ENCODE measurements at regions not wholly inside any gene's neighbourhood (a gene's known extent, or its start where the extent isn't known, plus 50 kb on each side); places are given as distances from the start of the nearest gene placed in this dataset.
A peak's percentile ranks its signal among the peaks of the same experiment; 100 is the strongest.

- in situ Hi-C loops (cut with MboI), result no loop called here
- Histone ChIP-seq H4K20me1 (ENCODE audit: insufficient read depth) (no peaks in the 10 kb centered on the region), H3F3A (ENCODE audit: insufficient read depth) (no peaks in the 10 kb centered on the region), H3K9ac (no peak overlapping the region), H3K79me2 (ENCODE audit: insufficient read depth) (no peaks in the 10 kb centered on the region), H3K4me3 (no peak overlapping the region), H3K27me3 (replicated peaks; ENCODE audit: insufficient read depth) (peaks cover 15% of the 10 kb centered on the region; the same call in 1 of the 2 replicates), H3K9me2 (ENCODE audit: insufficient read depth) (no peaks in the 10 kb centered on the region), H3K9me3 (ENCODE audit: low read depth) (no peaks in the 10 kb centered on the region), H3K4me1 (ENCODE audit: insufficient read depth) (no peaks in the 10 kb centered on the region), H2AFZ (no peak overlapping the region), H3K4me2 (ENCODE audit: unreplicated experiment) (no peak overlapping the region), H3K27ac (no peak overlapping the region), H3K36me3 (ENCODE audit: low read depth) (no peaks in the 10 kb centered on the region)
- TF ChIP-seq EZH2 (IDR thresholded peaks at IDR 0.05; ENCODE audit: insufficient read depth, poor library complexity, severe bottlenecking) (no peak), EZH2phosphoT487 (IDR thresholded peaks at IDR 0.05; ENCODE audit: insufficient read depth, low read depth) (no peak)
- DNase-seq, result peak; percentile 42
- 0 to 6% methylated on average over 2 of the region's 2 CpGs for WGBS, 2 experiments (ENCODE audit: low coverage in 1 of 2, low lambda C conversion rate in 2 of 2, missing lambda C conversion rate in 2 of 2)
These were observed 199.8 kb downstream of the ZNF608 start for GRCh38 chr5:124546643-124547042.

- H3K4me3 ChIP-seq, result no peak overlapping the region
- no peaks in the 10 kb centered on the region for H3F3A ChIP-seq (ENCODE audit: insufficient read depth)
- no peaks in the 10 kb centered on the region for H3K9me2 ChIP-seq (ENCODE audit: insufficient read depth)
- H3K27ac ChIP-seq, result no peak overlapping the region
- 54 to 70% methylated on average over 2 of the region's 2 CpGs for WGBS, 2 experiments (ENCODE audit: low coverage in 1 of 2, low lambda C conversion rate in 2 of 2, missing lambda C conversion rate in 2 of 2)
- no peak overlapping the region for H3K9ac ChIP-seq
- no peak overlapping the region for H3K4me2 ChIP-seq (ENCODE audit: unreplicated experiment)
- peaks cover 15% of the 10 kb centered on the region; the same call in 1 of the 2 replicates for H3K27me3 ChIP-seq (replicated peaks; ENCODE audit: insufficient read depth)
- H2AFZ ChIP-seq, result no peak overlapping the region
- H3K9me3 ChIP-seq (ENCODE audit: low read depth), result no peaks in the 10 kb centered on the region
- H3K79me2 ChIP-seq (ENCODE audit: insufficient read depth), result no peaks in the 10 kb centered on the region
- no peaks in the 10 kb centered on the region for H4K20me1 ChIP-seq (ENCODE audit: insufficient read depth)
- DNase-seq, result peak; percentile 32
- no peaks in the 10 kb centered on the region for H3K4me1 ChIP-seq (ENCODE audit: insufficient read depth)
- TF ChIP-seq EZH2 (IDR thresholded peaks at IDR 0.05; ENCODE audit: insufficient read depth, poor library complexity, severe bottlenecking) (no peak), EZH2phosphoT487 (IDR thresholded peaks at IDR 0.05; ENCODE audit: insufficient read depth, low read depth) (no peak)
- in situ Hi-C loops (cut with MboI), result no loop called here
- no peaks in the 10 kb centered on the region for H3K36me3 ChIP-seq (ENCODE audit: low read depth)
These were observed 201.9 kb downstream of the ZNF608 start for GRCh38 chr5:124544366-124545055.

GRCh38 chr5:124538931-124539330 lies 207.5 kb downstream of the ZNF608 start:
- Histone ChIP-seq H3K4me3 (no peak overlapping the region), H3K9me2 (ENCODE audit: insufficient read depth) (no peaks in the 10 kb centered on the region), H3K27me3 (replicated peaks; ENCODE audit: insufficient read depth) (peaks cover 12% of the 10 kb centered on the region; the same call in 1 of the 2 replicates), H4K20me1 (ENCODE audit: insufficient read depth) (no peaks in the 10 kb centered on the region), H3K4me1 (ENCODE audit: insufficient read depth) (no peaks in the 10 kb centered on the region), H3K36me3 (ENCODE audit: low read depth) (no peaks in the 10 kb centered on the region), H3K9ac (no peak overlapping the region), H2AFZ (no peak overlapping the region), H3F3A (ENCODE audit: insufficient read depth) (no peaks in the 10 kb centered on the region), H3K9me3 (ENCODE audit: low read depth) (no peaks in the 10 kb centered on the region), H3K79me2 (ENCODE audit: insufficient read depth) (no peaks in the 10 kb centered on the region), H3K4me2 (ENCODE audit: unreplicated experiment) (no peak overlapping the region), H3K27ac (no peak overlapping the region)
- no peak for TF ChIP-seq EZH2 (IDR thresholded peaks at IDR 0.05; ENCODE audit: insufficient read depth, poor library complexity, severe bottlenecking)
- no peak for TF ChIP-seq EZH2phosphoT487 (IDR thresholded peaks at IDR 0.05; ENCODE audit: insufficient read depth, low read depth)
- DNase-seq, result no peak
- WGBS, 2 experiments (ENCODE audit: low coverage in 1 of 2, low lambda C conversion rate in 2 of 2, missing lambda C conversion rate in 2 of 2), result 74% methylated on average over 1 of the region's 1 CpG
- in situ Hi-C loops (cut with MboI), result no loop called here

- Histone ChIP-seq H3F3A (ENCODE audit: insufficient read depth) (no peaks in the 10 kb centered on the region), H3K27me3 (replicated peaks; ENCODE audit: insufficient read depth) (peaks cover 12% of the 10 kb centered on the region; the same call in 1 of the 2 replicates), H3K27ac (no peak overlapping the region), H3K79me2 (ENCODE audit: insufficient read depth) (no peaks in the 10 kb centered on the region), H3K9me2 (ENCODE audit: insufficient read depth) (no peaks in the 10 kb centered on the region), H3K4me1 (ENCODE audit: insufficient read depth) (no peaks in the 10 kb centered on the region), H3K9ac (no peak overlapping the region), H3K4me2 (ENCODE audit: unreplicated experiment) (no peak overlapping the region), H2AFZ (no peak overlapping the region), H3K36me3 (ENCODE audit: low read depth) (no peaks in the 10 kb centered on the region), H3K9me3 (ENCODE audit: low read depth) (no peaks in the 10 kb centered on the region), H3K4me3 (no peak overlapping the region), H4K20me1 (ENCODE audit: insufficient read depth) (no peaks in the 10 kb centered on the region)
- no peak for DNase-seq
- WGBS, 2 experiments (ENCODE audit: low coverage in 1 of 2, low lambda C conversion rate in 2 of 2, missing lambda C conversion rate in 2 of 2), result 56 to 63% methylated on average over 3 of the region's 3 CpGs
- in situ Hi-C loops (cut with MboI), result no loop called here
- TF ChIP-seq EZH2phosphoT487 (IDR thresholded peaks at IDR 0.05; ENCODE audit: insufficient read depth, low read depth), result no peak
- TF ChIP-seq EZH2 (IDR thresholded peaks at IDR 0.05; ENCODE audit: insufficient read depth, poor library complexity, severe bottlenecking), result no peak
These were observed 208.2 kb downstream of the ZNF608 start for GRCh38 chr5:124538191-124538590.
